WTC11 (cell line): ENCODE measurements at regions not wholly inside any gene's neighbourhood (a gene's known extent, or its start where the extent isn't known, plus 50 kb on each side); places are given as distances from the start of the nearest gene placed in this dataset.

Experiments used
- ATAC-seq: fragments of 200-7000 bp; cut with Tn5 transposase; 2 replicates; pipeline ENCODE4 v1.10.0; 2021; ENCODE audit warnings: mild to moderate bottlenecking, moderate library complexity
- CTCF ChIA-PET: fragments of 300-600 bp; sonication (Branson Sonifier 250); formaldehyde crosslinking; loops from one replicate; lab custom pipeline; 2021; ENCODE audit warnings: antibody characterized with exemption; lab: Charles Lee
- POLR2A ChIA-PET: fragments of 350-600 bp; sonication (Branson Sonifier 250); formaldehyde crosslinking; loops from one replicate; lab custom pipeline; 2021; ENCODE audit warnings: antibody characterized with exemption; lab: Charles Lee
- DNase-seq: peaks from one replicate; pipeline ENCODE4 v3.0.0; 2021; ENCODE audit warnings: low spot score
- H3K27ac Mint-ChIP-seq: 2 replicates; pipeline ENCODE4 v1.8.0; 2021; ENCODE audit warnings: mixed read lengths
- H3K27me3 Mint-ChIP-seq: 2 replicates; pipeline ENCODE4 v1.8.0; 2021; ENCODE audit warnings: low read depth, mild to moderate bottlenecking, moderate library complexity, mixed read lengths
- H3K36me3 Mint-ChIP-seq: 2 replicates; pipeline ENCODE4 v1.8.0; 2021; ENCODE audit warnings: mixed read lengths
- H3K4me1 Mint-ChIP-seq: 2 replicates; pipeline ENCODE4 v1.8.0; 2022; ENCODE audit warnings: mixed read lengths
- H3K4me3 Mint-ChIP-seq: 2 replicates; pipeline ENCODE4 v1.8.0; 2021; ENCODE audit warnings: mild to moderate bottlenecking, moderate library complexity, mixed read lengths
- H3K9me3 Mint-ChIP-seq: 2 replicates; pipeline ENCODE4 v1.8.0; 2021; ENCODE audit warnings: mixed read lengths
- ATF3 ChIP-seq: sonication (generic); formaldehyde crosslinking; conservative IDR thresholded peaks from 2 replicates; pipeline ENCODE4 v1.8.1; 2022; ENCODE audit warnings: mild to moderate bottlenecking, missing genetic modification reagents
- CBFB ChIP-seq: sonication (generic); formaldehyde crosslinking; IDR thresholded peaks from 2 replicates; pipeline ENCODE4 v1.8.1; 2022; ENCODE audit warnings: mild to moderate bottlenecking, low read depth, missing genetic modification reagents
- CREB1 ChIP-seq: sonication (generic); formaldehyde crosslinking; IDR thresholded peaks from 2 replicates; pipeline ENCODE4 v1.8.0; 2023; ENCODE audit warnings: mild to moderate bottlenecking, missing genetic modification reagents
- CREM ChIP-seq: sonication (generic); formaldehyde crosslinking; IDR thresholded peaks from 2 replicates; pipeline ENCODE4 v1.8.1; 2022; ENCODE audit warnings: mild to moderate bottlenecking, missing genetic modification reagents, moderate library complexity
- E2F5 ChIP-seq: sonication (generic); formaldehyde crosslinking; IDR thresholded peaks from 2 replicates; pipeline ENCODE4 v1.8.1; 2022; ENCODE audit warnings: mild to moderate bottlenecking, moderate library complexity, missing genetic modification reagents
- FOXP1 ChIP-seq: sonication (generic); formaldehyde crosslinking; IDR thresholded peaks from 2 replicates; pipeline ENCODE4 v1.8.0; 2022; ENCODE audit warnings: missing genetic modification reagents, mild to moderate bottlenecking, moderate library complexity, borderline replicate concordance
- MLX ChIP-seq: sonication (generic); formaldehyde crosslinking; IDR thresholded peaks from 2 replicates; pipeline ENCODE4 v1.8.1; 2023; ENCODE audit warnings: mild to moderate bottlenecking, missing genetic modification reagents, moderate library complexity
- MXD4 ChIP-seq: fragments of 250-450 bp; sonication (Bioruptor Pico); IDR thresholded peaks from 2 replicates; pipeline ENCODE4 v1.8.0; 2021; ENCODE audit warnings: mild to moderate bottlenecking, moderate library complexity, borderline replicate concordance
- SMAD3 ChIP-seq: sonication (generic); formaldehyde crosslinking; IDR thresholded peaks from 2 replicates; pipeline ENCODE4 v1.8.0; 2022; ENCODE audit warnings: missing genetic modification reagents, mild to moderate bottlenecking, borderline replicate concordance
- SP1 ChIP-seq: sonication (generic); formaldehyde crosslinking; conservative IDR thresholded peaks from 2 replicates; pipeline ENCODE4 v1.8.1; 2022; ENCODE audit warnings: missing genetic modification reagents
- TCF7 ChIP-seq: sonication (generic); formaldehyde crosslinking; IDR thresholded peaks from 2 replicates; pipeline ENCODE4 v1.8.0; 2022; ENCODE audit warnings: mild to moderate bottlenecking, low read depth, missing genetic modification reagents, moderate library complexity
- TP53 ChIP-seq: sonication (generic); formaldehyde crosslinking; IDR thresholded peaks from 2 replicates; pipeline ENCODE4 v1.8.1; 2023; ENCODE audit warnings: mild to moderate bottlenecking, missing genetic modification reagents
- ZMAT4 ChIP-seq: fragments of 250-450 bp; sonication (Bioruptor Pico); IDR thresholded peaks from 2 replicates; pipeline ENCODE4 v1.9.0; 2021; ENCODE audit warnings: mild to moderate bottlenecking
- ZNF317 ChIP-seq: sonication (generic); formaldehyde crosslinking; IDR thresholded peaks from 2 replicates; pipeline ENCODE4 v1.8.1; 2023; ENCODE audit warnings: low read depth, mild to moderate bottlenecking, moderate library complexity, missing genetic modification reagents, borderline replicate concordance
- ZNF396 ChIP-seq: fragments of 250-450 bp; sonication (Bioruptor Pico); IDR thresholded peaks from 2 replicates; pipeline ENCODE4 v1.8.0; 2021; ENCODE audit warnings: mild to moderate bottlenecking, moderate library complexity, borderline replicate concordance
- ZNF423 ChIP-seq: fragments of 250-450 bp; sonication (Bioruptor Pico); IDR thresholded peaks from 2 replicates; pipeline ENCODE4 v2.1.2; 2022; ENCODE audit warnings: mild to moderate bottlenecking, moderate library complexity
- ZNF532 ChIP-seq: fragments of 250-450 bp; sonication (Bioruptor Pico); IDR thresholded peaks from 2 replicates; pipeline ENCODE4 v1.9.0; 2021; ENCODE audit warnings: mild to moderate bottlenecking, borderline replicate concordance

- TF ChIP-seq ZNF396 (no peak), SP1 (CRISPR knock-in tag) (no peak), SMAD3 (no peak)
- Mint-ChIP-seq H3K27ac (no peak overlapping the region), H3K4me1 (no peaks in the 10 kb centered on the region), H3K36me3 (no peaks in the 10 kb centered on the region; the same call in 1 of the 2 replicates), H3K4me3 (no peak overlapping the region), H3K9me3 (peaks cover 18% of the 10 kb centered on the region), H3K27me3 (no peaks in the 10 kb centered on the region)
- POLR2A ChIA-PET: no interaction called here
- ATAC-seq (no peak), DNase-seq (no peak)
- CTCF ChIA-PET: no interaction called here
Measured at GRCh38 chr12:30178916-30179315, 395.2 kb upstream of the TMTC1 start.

GRCh38 chr12:30169839-30170591, 386.3 kb upstream of the TMTC1 start:
- peaks cover 11% of the 10 kb centered on the region for H3K9me3 Mint-ChIP-seq
- H3K36me3 Mint-ChIP-seq: peaks cover 3% of the 10 kb centered on the region
- ChIA-PET CTCF (no interaction called here), POLR2A (no interaction called here)
- H3K4me1 Mint-ChIP-seq: peaks cover 10% of the 10 kb centered on the region
- H3K4me3 Mint-ChIP-seq: no peak overlapping the region
- ATAC-seq (peak; percentile 82), DNase-seq (peak; percentile 62)
- H3K27me3 Mint-ChIP-seq: peaks cover 5% of the 10 kb centered on the region; the same call in 1 of the 2 replicates
- TF ChIP-seq CREB1 (no peak), TP53 (no peak), ZNF423 (no peak), ZMAT4 (CRISPR knock-in tag) (no peak), ZNF532 (no peak), ATF3 (CRISPR knock-in tag) (no peak), MXD4 (CRISPR knock-in tag) (no peak), ZNF317 (CRISPR knock-in tag) (no peak), CREM (0 out of 2 replicates have a peak, but pooled peaks have one; percentile 39), TCF7 (CRISPR knock-in tag) (no peak), E2F5 (CRISPR knock-in tag) (0 out of 2 replicates have a peak, but pooled peaks have one; percentile 49)
- no peak overlapping the region for H3K27ac Mint-ChIP-seq

GRCh38 chr12:30166006-30166795, 382.5 kb upstream of the TMTC1 start:
- TF ChIP-seq CBFB (CRISPR knock-in tag) (no peak), TCF7 (CRISPR knock-in tag) (no peak), MLX (no peak), FOXP1 (no peak)
- Mint-ChIP-seq H3K36me3 (no peaks in the 10 kb centered on the region), H3K9me3 (peaks cover 8% of the 10 kb centered on the region), H3K27me3 (no peaks in the 10 kb centered on the region), H3K4me3 (no peak overlapping the region), H3K4me1 (peaks cover 8% of the 10 kb centered on the region), H3K27ac (no peak overlapping the region)
- ATAC-seq (no peak), DNase-seq (no peak)
- POLR2A ChIA-PET: no interaction called here
- CTCF ChIA-PET: no interaction called here
